HepG2 (cell line): ENCODE measurements at regions not wholly inside any gene's neighbourhood (a gene's known extent, or its start where the extent isn't known, plus 50 kb on each side); places are given as distances from the start of the nearest gene placed in this dataset.

Experiments used
- ASH2L ChIP-seq: fragments of 300-600, 200-600 bp; sonication (generic); IDR thresholded peaks from 2 replicates; pipeline ENCODE4 v1.7.0; 2017; ENCODE audit warnings: low read depth, mild to moderate bottlenecking, moderate library complexity, mixed read lengths, low read length; ENCODE audit not compliant: insufficient read length
- CTCF ChIP-seq: sonication (generic); formaldehyde crosslinking; IDR thresholded peaks from 2 replicates; pipeline ENCODE4 v1.5.0; 2020; ENCODE audit warnings: mild to moderate bottlenecking, missing genetic modification reagents, moderate library complexity
- FOSL2 ChIP-seq: sonication (generic); formaldehyde crosslinking; IDR thresholded peaks from 2 replicates; pipeline ENCODE4 v1.4.0; 2020; ENCODE audit warnings: missing genetic modification reagents
- NPAS2 ChIP-seq: sonication (generic); formaldehyde crosslinking; IDR thresholded peaks from 2 replicates; pipeline ENCODE4 v1.8.0; 2022; ENCODE audit warnings: mild to moderate bottlenecking, missing genetic modification reagents, borderline replicate concordance
- TCF12 ChIP-seq, 2 experiments: fragments of 450-650 bp in 1 of 2; sonication (generic) in 1 of 2; formaldehyde crosslinking in 1 of 2; IDR thresholded peaks; 2 replicates each; pipeline versions ENCODE4 v1.6.1 to v1.8.0; 2017 to 2022; ENCODE audit warnings: antibody characterized with exemption in 1 of 2, mild to moderate bottlenecking in 1 of 2, missing genetic modification reagents in 1 of 2, moderate library complexity in 1 of 2
- ZBTB21 ChIP-seq: sonication (generic); formaldehyde crosslinking; IDR thresholded peaks from 2 replicates; pipeline ENCODE4 v1.4.0; 2020; ENCODE audit warnings: missing genetic modification reagents
- ZEB1 ChIP-seq: IDR thresholded peaks from 2 replicates; pipeline ENCODE4 v1.6.1; 2012; ENCODE audit warnings: mild to moderate bottlenecking, low read depth, inconsistent platforms; ENCODE audit not compliant: insufficient replicate concordance
- ZNF883 ChIP-seq: sonication (generic); formaldehyde crosslinking; IDR thresholded peaks from 2 replicates; pipeline ENCODE4 v1.5.1; 2020; ENCODE audit warnings: mild to moderate bottlenecking, missing genetic modification reagents; ENCODE audit errors: not compliant biosample characterization
- TF ChIP-seq, protein P1 (sequence below), 2 experiments: sonication (generic) in 1 of 2; formaldehyde crosslinking in 1 of 2; IDR thresholded peaks; 2 replicates each; pipeline versions ENCODE4 v1.5.1 to v1.6.1; 2011 to 2020; ENCODE audit warnings: borderline replicate concordance in 1 of 2, low read depth in 1 of 2, low read length in 1 of 2, mild to moderate bottlenecking in 1 of 2, missing genetic modification reagents in 1 of 2, moderate library complexity in 1 of 2
- TF ChIP-seq, protein P2 (sequence below): sonication (generic); formaldehyde crosslinking; IDR thresholded peaks from 2 replicates; pipeline ENCODE4 v1.9.0; 2022; ENCODE audit warnings: missing genetic modification reagents, mild to moderate bottlenecking, borderline replicate concordance

DNA sequence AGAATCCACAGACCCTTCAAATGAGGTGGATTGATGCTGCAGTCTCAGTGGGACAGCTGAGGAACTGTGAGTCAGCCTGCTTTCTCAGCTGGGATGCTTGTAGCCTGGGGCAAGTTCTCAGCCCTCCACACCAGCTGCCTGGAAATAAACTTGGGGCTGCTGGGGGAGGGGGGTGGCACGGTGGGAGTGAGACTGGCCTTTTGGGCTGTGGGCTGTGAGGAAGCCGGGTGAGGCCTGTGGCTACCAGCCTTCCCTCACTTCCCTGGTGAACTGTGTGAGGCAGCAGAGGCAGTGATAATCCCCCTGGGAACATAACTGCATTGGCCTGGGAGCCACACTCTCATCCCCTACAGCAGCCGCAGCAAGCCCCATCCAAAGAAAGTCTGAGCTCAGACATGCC, 114.5 kb upstream of the GUCY1A1 start:
- TF ChIP-seq ASH2L = no peak
- no peak for TF ChIP-seq ZBTB21 (CRISPR knock-in tag)
- TF ChIP-seq NPAS2 (CRISPR knock-in tag) = no peak
- TF ChIP-seq CTCF (CRISPR knock-in tag) = no peak
- no peak for TF ChIP-seq TCF12 (IDR thresholded peaks at IDR 0.05)
- no peak for TF ChIP-seq TCF12 (CRISPR knock-in tag; IDR thresholded peaks at IDR 0.05)
- no peak for TF ChIP-seq ZEB1
- TF ChIP-seq ZNF883 = no peak
- TF ChIP-seq, protein P1, sequence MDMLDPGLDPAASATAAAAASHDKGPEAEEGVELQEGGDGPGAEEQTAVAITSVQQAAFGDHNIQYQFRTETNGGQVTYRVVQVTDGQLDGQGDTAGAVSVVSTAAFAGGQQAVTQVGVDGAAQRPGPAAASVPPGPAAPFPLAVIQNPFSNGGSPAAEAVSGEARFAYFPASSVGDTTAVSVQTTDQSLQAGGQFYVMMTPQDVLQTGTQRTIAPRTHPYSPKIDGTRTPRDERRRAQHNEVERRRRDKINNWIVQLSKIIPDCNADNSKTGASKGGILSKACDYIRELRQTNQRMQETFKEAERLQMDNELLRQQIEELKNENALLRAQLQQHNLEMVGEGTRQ (IDR thresholded peaks at IDR 0.05; ENCODE audit: low read depth, low read length) = no peak
- TF ChIP-seq, protein P1 (CRISPR knock-in tag; IDR thresholded peaks at IDR 0.05; ENCODE audit: borderline replicate concordance) = no peak
- TF ChIP-seq, protein P2, sequence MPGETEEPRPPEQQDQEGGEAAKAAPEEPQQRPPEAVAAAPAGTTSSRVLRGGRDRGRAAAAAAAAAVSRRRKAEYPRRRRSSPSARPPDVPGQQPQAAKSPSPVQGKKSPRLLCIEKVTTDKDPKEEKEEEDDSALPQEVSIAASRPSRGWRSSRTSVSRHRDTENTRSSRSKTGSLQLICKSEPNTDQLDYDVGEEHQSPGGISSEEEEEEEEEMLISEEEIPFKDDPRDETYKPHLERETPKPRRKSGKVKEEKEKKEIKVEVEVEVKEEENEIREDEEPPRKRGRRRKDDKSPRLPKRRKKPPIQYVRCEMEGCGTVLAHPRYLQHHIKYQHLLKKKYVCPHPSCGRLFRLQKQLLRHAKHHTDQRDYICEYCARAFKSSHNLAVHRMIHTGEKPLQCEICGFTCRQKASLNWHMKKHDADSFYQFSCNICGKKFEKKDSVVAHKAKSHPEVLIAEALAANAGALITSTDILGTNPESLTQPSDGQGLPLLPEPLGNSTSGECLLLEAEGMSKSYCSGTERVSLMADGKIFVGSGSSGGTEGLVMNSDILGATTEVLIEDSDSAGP (CRISPR knock-in tag) = no peak
- no peak for TF ChIP-seq FOSL2 (CRISPR knock-in tag)
